NB4 (cell line): ENCODE measurements at regions not wholly inside any gene's neighbourhood (a gene's known extent, or its start where the extent isn't known, plus 50 kb on each side); places are given as distances from the start of the nearest gene placed in this dataset.

Experiments
- DNase-seq: peaks from one replicate; pipeline ENCODE4 v3.0.0; 2010; ENCODE audit warnings: low read depth
- H3K4me3 ChIP-seq: one replicate; pipeline ENCODE4 v1.5.1; 2011; ENCODE audit warnings: mild to moderate bottlenecking, low read depth, low read length, moderate library complexity
- MYC ChIP-seq: IDR thresholded peaks from 2 replicates; pipeline ENCODE4 v1.6.1; 2011; ENCODE audit warnings: low read depth, low read length
- POLR2A ChIP-seq: IDR thresholded peaks from 2 replicates; pipeline ENCODE4 v1.6.1; 2011; ENCODE audit warnings: mild to moderate bottlenecking; ENCODE audit not compliant: insufficient read length; ENCODE audit errors: extremely low read depth
- TF ChIP-seq, protein P1 (sequence below): IDR thresholded peaks from one replicate; pipeline ENCODE4 v1.5.1; 2012; ENCODE audit warnings: low read depth, low read length
- TF ChIP-seq, protein P2 (sequence below): IDR thresholded peaks from 2 replicates; pipeline ENCODE4 v1.6.1; 2011; ENCODE audit warnings: low read depth, low read length

DNA sequence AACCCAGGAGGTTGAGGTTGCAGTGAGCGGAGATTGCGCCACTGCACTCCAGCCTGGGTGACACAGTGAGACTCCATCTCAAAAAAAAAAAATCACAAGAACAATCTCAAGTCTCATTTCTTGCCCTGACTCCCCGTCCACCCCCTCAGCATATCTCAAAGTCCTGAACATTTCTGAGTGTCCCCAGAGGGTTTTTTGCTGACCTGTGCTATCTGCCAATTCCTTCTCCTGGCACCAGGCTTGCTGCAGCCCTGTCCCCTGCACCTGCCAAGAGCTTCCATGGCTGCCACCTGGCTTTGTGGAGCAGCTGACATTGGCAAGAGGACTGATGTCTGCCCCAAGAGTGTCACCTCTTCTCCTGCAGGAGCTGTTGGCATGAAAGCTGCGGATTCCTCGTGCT, 54.9 kb upstream of the PTPRT start:
- H3K4me3 ChIP-seq: no peak overlapping the region
- TF ChIP-seq, protein P1, sequence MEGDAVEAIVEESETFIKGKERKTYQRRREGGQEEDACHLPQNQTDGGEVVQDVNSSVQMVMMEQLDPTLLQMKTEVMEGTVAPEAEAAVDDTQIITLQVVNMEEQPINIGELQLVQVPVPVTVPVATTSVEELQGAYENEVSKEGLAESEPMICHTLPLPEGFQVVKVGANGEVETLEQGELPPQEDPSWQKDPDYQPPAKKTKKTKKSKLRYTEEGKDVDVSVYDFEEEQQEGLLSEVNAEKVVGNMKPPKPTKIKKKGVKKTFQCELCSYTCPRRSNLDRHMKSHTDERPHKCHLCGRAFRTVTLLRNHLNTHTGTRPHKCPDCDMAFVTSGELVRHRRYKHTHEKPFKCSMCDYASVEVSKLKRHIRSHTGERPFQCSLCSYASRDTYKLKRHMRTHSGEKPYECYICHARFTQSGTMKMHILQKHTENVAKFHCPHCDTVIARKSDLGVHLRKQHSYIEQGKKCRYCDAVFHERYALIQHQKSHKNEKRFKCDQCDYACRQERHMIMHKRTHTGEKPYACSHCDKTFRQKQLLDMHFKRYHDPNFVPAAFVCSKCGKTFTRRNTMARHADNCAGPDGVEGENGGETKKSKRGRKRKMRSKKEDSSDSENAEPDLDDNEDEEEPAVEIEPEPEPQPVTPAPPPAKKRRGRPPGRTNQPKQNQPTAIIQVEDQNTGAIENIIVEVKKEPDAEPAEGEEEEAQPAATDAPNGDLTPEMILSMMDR: no peak
- TF ChIP-seq, protein P2, sequence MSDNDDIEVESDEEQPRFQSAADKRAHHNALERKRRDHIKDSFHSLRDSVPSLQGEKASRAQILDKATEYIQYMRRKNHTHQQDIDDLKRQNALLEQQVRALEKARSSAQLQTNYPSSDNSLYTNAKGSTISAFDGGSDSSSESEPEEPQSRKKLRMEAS: no peak
- TF ChIP-seq POLR2A (no peak), MYC (no peak)

DNA sequence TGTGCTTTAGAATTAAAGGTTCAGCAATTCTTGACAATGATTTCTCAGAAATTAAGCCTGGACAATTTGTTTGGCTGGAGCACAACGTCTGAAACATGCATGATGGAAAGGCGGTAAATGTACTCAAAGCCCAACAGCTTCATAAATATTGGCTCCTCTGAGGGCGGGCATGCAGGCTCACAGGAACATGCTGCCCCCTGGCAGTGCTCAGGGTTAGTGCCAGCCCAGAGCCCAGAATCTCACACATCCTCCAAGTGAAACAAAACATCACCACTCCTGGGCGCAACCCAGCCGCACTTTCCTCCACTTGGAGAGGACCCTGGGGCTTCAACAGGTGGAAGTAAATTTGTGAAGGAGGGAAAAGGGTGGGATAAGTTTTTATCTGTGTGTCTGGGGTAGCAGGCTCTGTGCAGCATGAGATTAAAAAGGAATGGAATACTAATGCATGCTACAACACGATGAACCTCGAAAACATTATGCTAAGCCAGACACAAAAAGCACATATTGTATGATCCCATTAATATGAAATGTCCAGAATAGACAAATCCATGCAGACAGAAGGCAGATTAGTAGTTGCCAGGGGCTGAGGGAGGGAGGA, 54.1 kb upstream of the PTPRT start:
- H3K4me3 ChIP-seq: no peak overlapping the region
- no peak for TF ChIP-seq MYC
- TF ChIP-seq, protein P1: peak; percentile 56
- peak; percentile 17 for DNase-seq

More for the DNA sequence above, 54.9 kb upstream of the PTPRT start:
- DNase-seq: no peak

DNA sequence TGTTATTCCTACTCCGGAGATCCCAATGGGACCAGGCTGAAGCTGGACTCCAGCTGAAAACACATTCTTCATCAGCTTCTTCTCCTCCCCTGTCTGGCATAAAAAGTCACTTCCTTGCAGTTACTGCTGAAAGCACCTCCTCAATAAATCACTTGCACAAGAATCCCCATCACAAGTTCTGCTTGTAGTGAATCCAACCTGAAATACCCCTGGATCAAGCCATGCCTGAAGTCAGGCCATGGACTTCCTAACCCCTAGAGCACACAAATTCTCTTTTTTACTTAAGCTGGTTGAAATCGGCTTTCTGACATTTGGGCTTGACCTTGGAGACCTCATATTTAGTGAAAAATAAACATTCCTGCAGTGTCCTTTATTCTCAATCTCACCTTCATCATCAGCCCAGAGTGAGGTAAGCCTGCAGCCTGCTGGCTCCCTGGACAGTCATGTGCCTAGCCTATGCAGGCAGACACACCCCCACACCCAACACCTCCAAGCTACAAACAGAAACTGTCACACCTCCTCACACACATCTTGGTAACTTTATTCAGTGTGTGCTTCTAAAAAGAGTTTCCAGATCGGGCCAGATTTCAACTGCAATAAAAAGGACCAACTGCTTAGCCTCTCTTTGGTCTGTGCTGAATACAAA, 51.5 kb upstream of the PTPRT start:
- TF ChIP-seq POLR2A (no peak), MYC (no peak)
- TF ChIP-seq, protein P1: no peak
- TF ChIP-seq, protein P2: no peak
- DNase-seq: no peak
- H3K4me3 ChIP-seq: no peak overlapping the region
